Lower leg skin (tissue), 4 donors: ENCODE measurements at regions not wholly inside any gene's neighbourhood (a gene's known extent, or its start where the extent isn't known, plus 50 kb on each side); places are given as distances from the start of the nearest gene placed in this dataset.

Source experiments
- DNase-seq, 2 donors: peaks; one replicate each; pipeline ENCODE4 v3.0.0-alpha.2; 2019; ENCODE audit warnings: low spot score in 2 of 2
- H3K4me3 ChIP-seq: fragments of 200-600 bp; sonication (generic); 2 replicates; pipeline ENCODE4 v1.5.1; 2017; ENCODE audit warnings: mild to moderate bottlenecking, low read depth; ENCODE audit not compliant: poor library complexity, severe bottlenecking
- POLR2A ChIP-seq, 2 donors: fragments of 450-650 bp; IDR thresholded peaks; one replicate each; pipeline ENCODE4 v1.6.1; 2016 to 2017; ENCODE audit warnings: antibody characterized with exemption in 2 of 2, mild to moderate bottlenecking in 1 of 2, moderate library complexity in 1 of 2
- WGBS, 2 donors: methylation state at CpG; one replicate each; pipeline ENCODE4 v1.1.5; 2018; 5-methylcytosine and 5-hydroxymethylcytosine counted together
- intact Hi-C: fragments of 100-400 bp; cut with DNase I; formaldehyde crosslinking; loops from one replicate; pipeline ENCODE4 v1.15.0; 2023; ENCODE audit warnings: low total_unique reads
- TF ChIP-seq, protein P1 (sequence below), 3 donors: fragments of 450-650 bp; IDR thresholded peaks; one replicate each; pipeline ENCODE4 v1.5.1; 2016; ENCODE audit warnings: antibody characterized with exemption in 3 of 3, mild to moderate bottlenecking in 3 of 3, moderate library complexity in 2 of 3

DNA sequence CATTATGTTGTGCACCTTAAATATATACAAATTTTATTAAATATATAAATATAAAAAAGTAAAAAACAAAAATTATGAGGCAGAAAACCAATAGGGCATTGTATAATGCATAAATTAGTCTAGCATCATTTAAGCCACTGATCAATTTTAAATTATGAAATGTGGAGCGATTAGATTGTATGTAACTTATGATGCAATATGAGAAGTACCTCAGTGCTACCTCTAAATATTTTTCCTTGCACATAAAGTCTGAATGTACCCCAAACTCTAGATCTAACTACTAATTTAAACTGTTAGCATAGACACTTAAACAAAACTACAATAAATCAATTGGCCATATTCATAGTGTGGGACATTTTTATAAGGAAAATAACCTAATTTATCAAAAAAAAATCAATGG is 1178.5 kb upstream of the MIR17HG start:
- intact Hi-C loops = no loop called here
- no peak overlapping the region for H3K4me3 ChIP-seq
- no peak for DNase-seq
- 91 to 93% methylated on average over 1 of the region's 1 CpG for WGBS, 2 donors
- no peak for TF ChIP-seq POLR2A (IDR thresholded peaks at IDR 0.05)
- TF ChIP-seq, protein P1, sequence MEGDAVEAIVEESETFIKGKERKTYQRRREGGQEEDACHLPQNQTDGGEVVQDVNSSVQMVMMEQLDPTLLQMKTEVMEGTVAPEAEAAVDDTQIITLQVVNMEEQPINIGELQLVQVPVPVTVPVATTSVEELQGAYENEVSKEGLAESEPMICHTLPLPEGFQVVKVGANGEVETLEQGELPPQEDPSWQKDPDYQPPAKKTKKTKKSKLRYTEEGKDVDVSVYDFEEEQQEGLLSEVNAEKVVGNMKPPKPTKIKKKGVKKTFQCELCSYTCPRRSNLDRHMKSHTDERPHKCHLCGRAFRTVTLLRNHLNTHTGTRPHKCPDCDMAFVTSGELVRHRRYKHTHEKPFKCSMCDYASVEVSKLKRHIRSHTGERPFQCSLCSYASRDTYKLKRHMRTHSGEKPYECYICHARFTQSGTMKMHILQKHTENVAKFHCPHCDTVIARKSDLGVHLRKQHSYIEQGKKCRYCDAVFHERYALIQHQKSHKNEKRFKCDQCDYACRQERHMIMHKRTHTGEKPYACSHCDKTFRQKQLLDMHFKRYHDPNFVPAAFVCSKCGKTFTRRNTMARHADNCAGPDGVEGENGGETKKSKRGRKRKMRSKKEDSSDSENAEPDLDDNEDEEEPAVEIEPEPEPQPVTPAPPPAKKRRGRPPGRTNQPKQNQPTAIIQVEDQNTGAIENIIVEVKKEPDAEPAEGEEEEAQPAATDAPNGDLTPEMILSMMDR (IDR thresholded peaks at IDR 0.05) = no peak

DNA sequence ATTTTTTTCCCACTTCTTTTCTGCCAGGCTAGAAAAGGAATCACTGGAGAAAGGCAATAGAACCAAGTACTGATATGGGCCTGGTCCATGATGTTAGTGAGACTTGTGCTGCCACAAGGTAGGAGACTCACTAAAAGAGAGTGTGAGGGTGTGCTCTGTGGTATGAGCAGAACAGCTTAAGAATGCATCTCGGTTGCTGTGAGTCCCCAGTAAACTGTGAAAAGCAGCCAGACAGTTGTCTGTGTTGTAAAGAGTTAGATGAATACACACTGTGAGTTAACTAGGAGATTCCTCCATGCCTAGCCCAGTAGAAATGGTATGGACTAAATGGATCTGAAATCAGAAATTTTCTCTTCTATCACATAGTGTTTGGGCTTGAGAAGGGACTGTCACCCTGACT is 1177.3 kb upstream of the MIR17HG start:
- 65 to 69% methylated on average over 1 of the region's 1 CpG for WGBS, 2 donors
- no peak overlapping the region for H3K4me3 ChIP-seq
- intact Hi-C loops = no loop called here

DNA sequence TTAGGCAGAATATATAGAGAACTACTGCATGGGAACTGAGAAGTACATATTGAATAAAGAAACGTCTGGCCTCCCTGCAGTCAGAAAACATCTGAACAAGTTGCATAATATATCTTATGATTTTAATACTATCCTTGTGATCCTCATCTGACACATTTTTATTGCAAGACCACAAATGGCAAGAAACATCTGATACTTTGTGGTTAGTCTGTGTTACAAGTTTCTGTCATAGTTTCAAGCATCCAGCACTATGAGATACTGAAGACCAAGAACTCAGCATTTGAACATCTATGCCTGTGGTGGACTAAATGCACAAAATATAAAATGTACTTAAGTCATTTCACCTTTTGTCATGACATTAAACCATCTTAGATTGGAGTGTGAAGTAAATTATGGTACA is 1175.8 kb upstream of the MIR17HG start:
- no peak for DNase-seq
- 27% methylated on average over 1 of the region's 1 CpG for WGBS, 2 donors
- TF ChIP-seq POLR2A (IDR thresholded peaks at IDR 0.05) = no peak
- TF ChIP-seq, protein P1 (IDR thresholded peaks at IDR 0.05) = no peak
- intact Hi-C loops = no loop called here
- H3K4me3 ChIP-seq = no peak overlapping the region

More for the DNA sequence above, 1177.3 kb upstream of the MIR17HG start:
- no peak for TF ChIP-seq POLR2A (IDR thresholded peaks at IDR 0.05)
- TF ChIP-seq, protein P1 (IDR thresholded peaks at IDR 0.05) = no peak
- no peak for DNase-seq

DNA sequence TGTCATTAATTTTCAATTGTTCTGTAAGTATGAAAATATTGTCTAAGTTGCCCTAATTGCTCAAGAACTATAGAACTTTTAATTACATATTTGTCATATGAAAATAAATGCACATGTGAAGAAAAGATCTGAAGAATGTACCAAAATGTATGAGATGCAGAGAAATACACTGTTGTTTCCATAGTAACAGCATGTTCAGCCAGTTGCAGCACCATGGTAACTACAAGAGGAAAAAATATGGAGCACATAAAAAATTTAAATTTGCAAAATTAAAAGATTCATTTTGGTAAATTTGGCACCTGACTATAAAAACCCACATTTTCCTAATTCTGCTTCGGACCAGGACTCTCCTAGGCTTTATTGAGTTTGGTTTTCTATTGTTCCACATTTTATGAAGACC is 1170.0 kb upstream of the MIR17HG start:
- no peak overlapping the region for H3K4me3 ChIP-seq
- TF ChIP-seq, protein P1 (IDR thresholded peaks at IDR 0.05) = no peak
- no peak for TF ChIP-seq POLR2A (IDR thresholded peaks at IDR 0.05)
- 69 to 78% methylated on average over 1 of the region's 1 CpG for WGBS, 2 donors
- no peak for DNase-seq
- intact Hi-C loops = no loop called here

DNA sequence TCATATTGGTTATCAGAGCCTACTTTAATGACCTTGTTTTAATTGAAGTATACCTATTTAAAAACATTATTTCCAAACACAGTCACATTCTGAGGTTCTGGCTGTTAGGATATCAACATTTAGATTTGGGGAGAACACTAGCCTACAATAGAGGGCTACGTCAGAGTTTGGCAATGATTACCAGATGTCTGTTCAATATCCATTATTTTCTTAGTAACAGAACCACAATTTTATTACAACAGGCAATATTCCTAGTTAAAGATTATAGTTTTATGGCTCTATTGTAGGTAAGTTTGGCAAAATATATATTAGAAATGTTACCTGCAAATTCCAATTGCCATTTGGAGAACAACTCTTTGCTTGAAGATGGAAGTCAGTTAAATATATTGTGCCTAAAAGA is 1163.1 kb upstream of the MIR17HG start:
- intact Hi-C loops = no loop called here
- TF ChIP-seq POLR2A (IDR thresholded peaks at IDR 0.05) = no peak
- TF ChIP-seq, protein P1 (IDR thresholded peaks at IDR 0.05) = no peak
- DNase-seq = no peak
- H3K4me3 ChIP-seq = no peak overlapping the region
- WGBS, 2 donors = 65 to 66% methylated on average over 1 of the region's 1 CpG

DNA sequence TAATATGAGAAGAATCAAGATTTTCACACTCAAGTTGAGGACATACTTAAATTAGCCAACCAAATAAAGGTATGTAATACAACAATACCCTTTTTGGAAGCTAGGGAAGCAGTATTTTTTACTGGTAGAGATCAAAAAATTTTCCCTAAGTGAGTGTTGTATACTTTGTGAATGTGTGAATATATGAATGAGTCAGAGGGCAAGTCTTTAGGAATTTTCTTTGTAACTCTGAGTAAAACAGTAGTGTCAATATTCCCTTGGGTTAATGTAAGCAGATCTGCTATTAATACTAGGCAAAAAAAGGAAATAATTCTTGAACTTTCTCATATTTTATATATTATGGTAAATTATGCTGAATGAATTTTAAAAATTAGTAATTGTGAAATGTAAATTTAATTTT is 1161.8 kb upstream of the MIR17HG start:
- H3K4me3 ChIP-seq = no peak overlapping the region
- TF ChIP-seq POLR2A (IDR thresholded peaks at IDR 0.05) = no peak
- TF ChIP-seq, protein P1 (IDR thresholded peaks at IDR 0.05) = no peak
- DNase-seq = no peak
- intact Hi-C loops = no loop called here
